HAP-1 (cell line): ENCODE measurements at regions not wholly inside any gene's neighbourhood (a gene's known extent, or its start where the extent isn't known, plus 50 kb on each side); places are given as distances from the start of the nearest gene placed in this dataset.

Experiments used
- DNase-seq, 2 experiments: peaks; one replicate each; pipeline ENCODE4 v3.0.0-alpha.2; 2016 to 2020; ENCODE audit warnings: low spot score in 2 of 2
- H3K27me3 ChIP-seq: fragments of 250-450 bp; sonication (Bioruptor Pico); 2 replicates; pipeline ENCODE4 v1.5.1; 2020; ENCODE audit warnings: low read depth, mild to moderate bottlenecking, moderate library complexity
- H3K36me3 ChIP-seq: fragments of 250-450 bp; sonication (Bioruptor Pico); replicated peaks from 2 replicates; pipeline ENCODE4 v1.5.1; 2020; ENCODE audit warnings: mild to moderate bottlenecking
- H3K4me1 ChIP-seq: fragments of 250-450 bp; sonication (Bioruptor Pico); 2 replicates; pipeline ENCODE4 v1.5.1; 2020; ENCODE audit warnings: mild to moderate bottlenecking
- H3K4me3 ChIP-seq: fragments of 250-450 bp; sonication (Bioruptor Pico); 2 replicates; pipeline ENCODE4 v1.5.1; 2020; ENCODE audit warnings: mild to moderate bottlenecking, moderate library complexity
- H3K9me3 ChIP-seq: fragments of 250-450 bp; sonication (Bioruptor Pico); 2 replicates; pipeline ENCODE4 v1.5.1; 2020; ENCODE audit warnings: mild to moderate bottlenecking, moderate library complexity
- in situ Hi-C: fragments of 300-500 bp; cut with MboI; formaldehyde crosslinking; loops from 3 replicates; pipeline ENCODE4 v1.14.3; 2020; ENCODE audit warnings: low sequenced_read_pairs, inconsistent platforms, mixed read lengths

- no peak overlapping the region for H3K4me3 ChIP-seq
- no peaks in the 10 kb centered on the region for H3K27me3 ChIP-seq
- no peaks in the 10 kb centered on the region for H3K36me3 ChIP-seq
- H3K9me3 ChIP-seq = no peaks in the 10 kb centered on the region
- in situ Hi-C loops = no loop called here
- no peak for DNase-seq
- H3K4me1 ChIP-seq = no peaks in the 10 kb centered on the region
Measured at GRCh38 chr5:26245321-26245720, 793.1 kb downstream of the CDH9 start.

GRCh38 chr5:26239588-26239987 is 798.8 kb downstream of the CDH9 start:
- Histone ChIP-seq H3K4me1 (no peaks in the 10 kb centered on the region), H3K4me3 (no peak overlapping the region), H3K9me3 (no peaks in the 10 kb centered on the region), H3K27me3 (no peaks in the 10 kb centered on the region), H3K36me3 (no peaks in the 10 kb centered on the region)
- in situ Hi-C loops = no loop called here
- DNase-seq = no peak

- no peaks in the 10 kb centered on the region for H3K4me1 ChIP-seq
- H3K4me3 ChIP-seq = no peak overlapping the region
- no peaks in the 10 kb centered on the region for H3K36me3 ChIP-seq
- in situ Hi-C loops = no loop called here
- no peaks in the 10 kb centered on the region for H3K9me3 ChIP-seq
- no peaks in the 10 kb centered on the region for H3K27me3 ChIP-seq
- no peak for DNase-seq
Measured at GRCh38 chr5:26237489-26237888, 800.9 kb downstream of the CDH9 start.

- no peak overlapping the region for H3K4me3 ChIP-seq
- H3K27me3 ChIP-seq = no peaks in the 10 kb centered on the region
- no peaks in the 10 kb centered on the region for H3K9me3 ChIP-seq
- no peaks in the 10 kb centered on the region for H3K4me1 ChIP-seq
- no peaks in the 10 kb centered on the region for H3K36me3 ChIP-seq
- in situ Hi-C loops = no loop called here
- DNase-seq = no peak
Measured at GRCh38 chr5:26236936-26237335, 801.5 kb downstream of the CDH9 start.

GRCh38 chr5:26232706-26233105 is 805.7 kb downstream of the CDH9 start:
- no peaks in the 10 kb centered on the region for H3K27me3 ChIP-seq
- no peak for DNase-seq
- no peaks in the 10 kb centered on the region for H3K4me1 ChIP-seq
- H3K9me3 ChIP-seq = no peaks in the 10 kb centered on the region
- no peaks in the 10 kb centered on the region for H3K36me3 ChIP-seq
- H3K4me3 ChIP-seq = no peak overlapping the region
- in situ Hi-C loops = no loop called here

- Histone ChIP-seq H3K9me3 (no peaks in the 10 kb centered on the region), H3K4me3 (no peak overlapping the region), H3K4me1 (no peaks in the 10 kb centered on the region), H3K27me3 (no peaks in the 10 kb centered on the region), H3K36me3 (no peaks in the 10 kb centered on the region)
- in situ Hi-C loops = no loop called here
- no peak for DNase-seq
Measured at GRCh38 chr5:26231316-26231715, 807.1 kb downstream of the CDH9 start.

GRCh38 chr5:26229848-26230247 is 808.5 kb downstream of the CDH9 start:
- Histone ChIP-seq H3K27me3 (no peaks in the 10 kb centered on the region), H3K36me3 (no peaks in the 10 kb centered on the region), H3K4me1 (no peaks in the 10 kb centered on the region), H3K9me3 (no peaks in the 10 kb centered on the region), H3K4me3 (no peak overlapping the region)
- no peak for DNase-seq
- in situ Hi-C loops = no loop called here

GRCh38 chr5:26227245-26227644 is 811.1 kb downstream of the CDH9 start:
- Histone ChIP-seq H3K9me3 (no peaks in the 10 kb centered on the region), H3K4me1 (no peaks in the 10 kb centered on the region), H3K36me3 (no peaks in the 10 kb centered on the region), H3K4me3 (no peak overlapping the region), H3K27me3 (no peaks in the 10 kb centered on the region)
- no peak for DNase-seq
- in situ Hi-C loops = no loop called here

GRCh38 chr5:26205121-26205520 is 833.3 kb downstream of the CDH9 start:
- H3K36me3 ChIP-seq = no peaks in the 10 kb centered on the region
- in situ Hi-C loops = no loop called here
- H3K4me3 ChIP-seq = no peak overlapping the region

GRCh38 chr5:26193626-26194025 is 844.8 kb downstream of the CDH9 start:
- in situ Hi-C loops = no loop called here
- Histone ChIP-seq H3K4me1 (no peaks in the 10 kb centered on the region), H3K27me3 (no peaks in the 10 kb centered on the region), H3K9me3 (no peaks in the 10 kb centered on the region), H3K4me3 (no peak overlapping the region), H3K36me3 (no peaks in the 10 kb centered on the region)
- DNase-seq = no peak

More at GRCh38 chr5:26205121-26205520, 833.3 kb downstream of the CDH9 start:
- Histone ChIP-seq H3K9me3 (no peaks in the 10 kb centered on the region), H3K27me3 (no peaks in the 10 kb centered on the region), H3K4me1 (no peaks in the 10 kb centered on the region)
- no peak for DNase-seq

GRCh38 chr5:26192486-26192885 is 845.9 kb downstream of the CDH9 start:
- H3K36me3 ChIP-seq = no peaks in the 10 kb centered on the region
- no peak for DNase-seq
- in situ Hi-C loops = no loop called here
- no peaks in the 10 kb centered on the region for H3K9me3 ChIP-seq
- H3K27me3 ChIP-seq = no peaks in the 10 kb centered on the region
- H3K4me3 ChIP-seq = no peak overlapping the region
- no peaks in the 10 kb centered on the region for H3K4me1 ChIP-seq

GRCh38 chr5:26181582-26181981 is 856.8 kb downstream of the CDH9 start:
- no peak for DNase-seq
- H3K36me3 ChIP-seq = no peaks in the 10 kb centered on the region
- no peaks in the 10 kb centered on the region for H3K4me1 ChIP-seq
- no peak overlapping the region for H3K4me3 ChIP-seq
- in situ Hi-C loops = no loop called here
- H3K9me3 ChIP-seq = no peaks in the 10 kb centered on the region
- no peaks in the 10 kb centered on the region for H3K27me3 ChIP-seq

GRCh38 chr5:26148569-26149107 is 889.7 kb downstream of the CDH9 start:
- Histone ChIP-seq H3K27me3 (no peaks in the 10 kb centered on the region), H3K9me3 (no peaks in the 10 kb centered on the region), H3K36me3 (no peaks in the 10 kb centered on the region), H3K4me3 (no peak overlapping the region), H3K4me1 (no peaks in the 10 kb centered on the region)
- no peak for DNase-seq
- in situ Hi-C loops = no loop called here

- no peaks in the 10 kb centered on the region for H3K9me3 ChIP-seq
- H3K36me3 ChIP-seq = no peaks in the 10 kb centered on the region
- DNase-seq = no peak
- no peaks in the 10 kb centered on the region for H3K27me3 ChIP-seq
- in situ Hi-C loops = no loop called here
- no peak overlapping the region for H3K4me3 ChIP-seq
- H3K4me1 ChIP-seq = no peaks in the 10 kb centered on the region
Measured at GRCh38 chr5:26143259-26143658, 895.1 kb downstream of the CDH9 start.

GRCh38 chr5:26121338-26121737 is 917.0 kb downstream of the CDH9 start:
- in situ Hi-C loops = no loop called here

More at GRCh38 chr5:26121338-26121737, 917.0 kb downstream of the CDH9 start:
- H3K4me1 ChIP-seq = no peaks in the 10 kb centered on the region
- H3K4me3 ChIP-seq = no peak overlapping the region
- no peaks in the 10 kb centered on the region for H3K36me3 ChIP-seq
- peak in 1 of 2 experiments; percentile 9 for DNase-seq
- H3K9me3 ChIP-seq = no peaks in the 10 kb centered on the region
- no peaks in the 10 kb centered on the region for H3K27me3 ChIP-seq
